CD4-positive, alpha-beta T cell treated with Interferon alpha-2 for 1 hour (primary cell): ENCODE measurements at regions not wholly inside any gene's neighbourhood (a gene's known extent, or its start where the extent isn't known, plus 50 kb on each side); places are given as distances from the start of the nearest gene placed in this dataset.
A peak's percentile ranks its signal among the peaks of the same experiment; 100 is the strongest.

Experiments used
- DNase-seq, 2 donors: peaks; one replicate each; pipeline ENCODE4 v3.0.0-alpha.2; 2020 to 2022

DNA sequence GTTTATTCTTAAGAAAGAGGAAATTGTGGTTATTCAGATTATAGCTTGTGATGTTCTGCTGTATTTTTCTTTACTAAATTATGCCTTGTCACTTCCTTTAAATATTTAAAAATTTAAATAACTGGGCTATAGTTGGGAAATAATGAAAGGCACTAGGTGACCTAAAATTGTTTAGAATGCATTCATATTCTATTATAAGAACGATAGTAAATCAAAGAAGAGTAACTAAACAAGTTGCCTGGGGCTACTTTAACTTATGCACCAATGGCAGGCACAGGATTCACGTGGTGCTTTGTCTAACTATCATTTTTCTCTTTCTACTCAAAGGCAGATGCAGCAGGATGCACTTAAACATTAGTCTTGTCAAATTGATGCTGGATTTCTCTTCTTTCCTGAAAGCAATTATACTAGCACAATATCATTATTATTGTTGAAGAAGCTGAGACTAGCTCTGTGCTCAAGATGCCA is 190.7 kb upstream of the PPFIA2 start:
- DNase-seq = no peak

DNA sequence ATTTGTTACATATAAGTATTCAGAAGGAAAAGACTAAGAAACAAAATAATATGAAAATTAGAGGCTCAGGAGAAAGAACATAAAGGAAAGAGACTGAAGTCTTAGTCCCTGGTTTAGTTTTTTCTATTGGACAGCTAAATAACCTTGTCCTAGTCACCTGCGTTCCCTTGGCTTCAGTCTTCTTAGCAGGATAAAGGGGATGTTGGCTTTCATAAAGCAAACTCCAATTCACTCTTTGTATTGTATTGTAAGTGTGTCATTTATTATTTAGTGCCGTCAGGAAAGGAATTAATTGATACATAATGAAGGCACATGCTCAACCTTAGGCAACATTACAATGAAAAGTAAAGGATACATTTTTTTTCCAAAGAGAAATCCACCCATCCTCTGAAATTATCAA is 190.3 kb upstream of the PPFIA2 start:
- DNase-seq = no peak

DNA sequence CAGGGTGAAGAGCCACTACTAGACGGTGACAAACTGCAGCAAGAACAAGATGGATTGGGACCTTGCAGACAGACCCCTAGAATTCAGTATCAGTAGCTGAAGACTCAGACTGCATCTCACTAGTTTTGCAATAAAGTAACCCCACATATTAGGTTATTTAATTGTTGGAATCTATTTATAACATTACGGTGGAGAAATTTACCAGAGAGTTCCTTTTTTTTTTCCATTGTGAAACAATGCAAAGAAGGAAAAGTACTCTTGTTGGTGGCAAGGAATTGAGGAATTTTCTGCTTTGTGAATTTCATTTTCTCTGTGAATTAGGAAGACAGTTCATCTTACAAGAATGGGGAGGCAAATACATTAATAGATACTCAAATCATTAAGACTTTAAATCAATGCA is 185.7 kb upstream of the PPFIA2 start:
- no peak for DNase-seq

DNA sequence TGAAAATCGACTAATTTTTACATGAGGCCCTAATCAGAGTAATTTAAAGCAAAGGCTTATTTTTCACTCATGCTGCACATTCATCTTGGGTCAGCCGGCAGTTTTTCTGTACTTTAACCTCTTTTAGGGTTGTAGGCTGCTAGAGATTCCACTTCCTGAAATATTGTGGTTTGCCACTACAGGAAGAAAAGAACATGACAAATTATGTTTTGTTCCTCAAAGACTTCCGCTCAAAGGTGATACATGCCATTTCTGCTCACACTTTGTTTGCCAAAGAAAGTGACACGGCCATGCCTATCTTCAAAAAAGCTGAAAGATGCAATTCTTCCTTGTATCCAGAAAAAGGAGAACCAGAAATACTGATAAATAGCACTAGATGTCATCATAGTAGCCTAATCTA is 183.4 kb upstream of the PPFIA2 start:
- peak; percentile 8 to 45 for DNase-seq

DNA sequence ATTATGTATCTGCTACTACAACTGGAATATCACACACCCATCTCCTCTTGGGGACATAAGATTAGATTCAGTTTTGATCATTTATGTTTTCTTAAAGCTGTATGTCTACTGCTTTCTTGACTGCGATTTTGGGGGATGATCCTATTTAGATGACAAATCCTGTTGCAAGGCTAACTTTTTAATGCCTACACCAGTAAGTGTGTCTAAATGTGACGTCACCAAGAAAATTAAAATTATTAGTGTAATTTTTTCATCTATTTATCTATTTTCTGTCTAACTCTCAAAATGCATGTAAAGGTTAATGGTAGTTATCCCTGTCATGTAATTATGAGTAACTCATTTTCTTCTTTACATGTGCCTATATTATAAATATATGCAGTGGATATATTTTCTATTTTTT is 170.9 kb upstream of the PPFIA2 start:
- no peak for DNase-seq

DNA sequence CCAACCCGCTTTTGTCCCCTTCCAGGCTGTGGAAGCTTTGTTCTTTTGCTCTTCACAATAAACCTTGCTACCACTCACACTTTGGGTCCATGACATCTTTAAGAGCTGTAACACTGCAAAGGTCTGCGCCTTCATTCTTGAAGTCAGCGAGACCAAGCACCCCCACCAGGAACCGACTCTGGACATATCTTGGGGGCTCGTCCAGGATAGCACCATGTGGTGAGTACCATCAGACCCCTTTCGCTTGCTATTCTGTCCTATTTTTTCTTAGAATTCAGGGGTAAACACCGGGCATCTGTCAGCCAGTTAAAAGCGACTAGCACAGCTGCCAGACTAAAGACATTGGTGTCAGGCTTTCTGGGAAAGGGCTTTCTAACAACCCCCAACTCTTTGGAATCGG is 137.6 kb upstream of the PPFIA2 start:
- DNase-seq = no peak

DNA sequence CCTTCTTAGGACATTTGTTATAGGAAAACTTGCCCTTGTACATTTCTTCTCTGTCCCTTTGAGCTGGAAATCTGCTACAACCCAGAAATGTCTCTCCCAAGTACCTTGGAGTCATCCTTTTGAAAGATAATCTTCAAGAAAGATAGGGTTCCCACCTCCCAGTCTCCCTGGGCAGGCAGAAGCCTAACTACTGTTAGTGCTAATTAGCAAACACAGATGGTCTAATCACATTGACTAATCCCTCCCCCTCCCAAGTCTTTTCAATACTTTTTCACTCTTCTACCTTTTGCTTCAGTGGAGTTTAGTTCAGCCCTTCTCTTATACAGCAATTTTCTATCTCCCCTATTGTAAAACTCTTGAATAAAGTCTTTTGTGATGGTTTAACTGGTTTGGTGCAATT is 129.8 kb upstream of the PPFIA2 start:
- no peak for DNase-seq

DNA sequence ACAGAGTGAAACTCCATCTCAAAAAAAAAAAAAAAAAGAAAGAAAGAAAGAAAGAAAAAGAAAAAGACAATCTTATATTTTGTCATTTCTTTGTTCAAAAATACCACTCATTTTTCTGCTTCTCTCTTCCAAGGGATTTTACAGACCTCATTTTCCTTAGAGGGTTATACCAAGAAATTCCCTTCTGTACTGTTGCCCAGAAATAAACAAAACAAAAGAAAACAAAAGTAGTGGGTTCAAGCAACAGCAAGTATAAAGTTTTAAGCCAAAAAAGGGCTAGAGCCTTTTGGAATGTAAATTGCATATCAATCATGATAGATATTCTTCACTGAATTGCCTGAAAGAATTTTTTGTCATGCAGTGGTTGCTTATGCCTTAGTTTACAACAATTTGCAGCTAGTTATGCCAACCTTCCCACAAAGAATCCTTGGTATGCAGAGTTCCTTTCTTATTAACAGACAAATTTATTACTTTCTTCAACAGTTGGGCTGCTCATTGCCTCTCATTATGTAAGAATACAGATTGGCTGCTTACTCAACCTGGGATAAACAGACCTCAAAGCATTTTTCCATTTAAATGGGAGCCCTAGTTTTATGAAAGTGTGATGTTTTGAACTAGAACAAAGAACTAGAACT is 129.1 kb upstream of the PPFIA2 start:
- no peak for DNase-seq

DNA sequence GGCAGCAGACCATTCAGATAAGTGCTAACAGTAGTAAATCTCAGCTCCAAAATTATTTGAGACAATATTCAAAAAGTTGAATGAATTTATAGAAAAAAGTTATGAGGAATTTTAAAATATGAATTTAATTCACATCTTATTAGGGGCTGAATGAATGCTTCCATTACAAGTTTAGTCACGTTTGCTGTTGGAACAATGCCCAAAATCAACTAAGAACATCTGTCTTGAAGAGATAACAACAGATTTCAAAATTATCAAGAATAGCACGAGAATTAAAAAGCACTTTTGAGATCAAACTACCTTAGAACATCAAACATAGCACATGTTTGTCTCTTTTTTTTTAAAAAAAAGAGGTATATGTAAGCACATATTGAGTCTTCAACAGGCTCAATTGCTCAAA is 115.4 kb upstream of the PPFIA2 start:
- no peak for DNase-seq

DNA sequence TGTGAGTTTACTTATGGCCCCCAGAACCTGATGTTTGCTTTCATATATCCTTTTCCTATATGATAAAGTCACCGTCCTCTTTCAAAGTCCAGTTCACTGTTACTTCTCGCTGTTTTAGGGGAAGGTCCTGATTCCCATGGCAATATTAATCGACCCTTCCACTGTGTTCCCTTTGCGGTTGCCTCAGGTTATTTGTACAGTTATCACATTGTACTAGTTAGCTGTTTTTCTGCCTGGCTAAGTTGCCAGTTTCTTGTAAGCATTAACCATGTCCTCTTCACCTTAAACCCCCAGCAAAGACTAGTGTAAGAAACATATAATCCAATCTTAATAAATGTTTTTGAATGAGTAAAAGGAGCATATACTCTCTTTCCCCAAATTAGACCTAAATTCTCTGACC is 115.0 kb upstream of the PPFIA2 start:
- DNase-seq = no peak

DNA sequence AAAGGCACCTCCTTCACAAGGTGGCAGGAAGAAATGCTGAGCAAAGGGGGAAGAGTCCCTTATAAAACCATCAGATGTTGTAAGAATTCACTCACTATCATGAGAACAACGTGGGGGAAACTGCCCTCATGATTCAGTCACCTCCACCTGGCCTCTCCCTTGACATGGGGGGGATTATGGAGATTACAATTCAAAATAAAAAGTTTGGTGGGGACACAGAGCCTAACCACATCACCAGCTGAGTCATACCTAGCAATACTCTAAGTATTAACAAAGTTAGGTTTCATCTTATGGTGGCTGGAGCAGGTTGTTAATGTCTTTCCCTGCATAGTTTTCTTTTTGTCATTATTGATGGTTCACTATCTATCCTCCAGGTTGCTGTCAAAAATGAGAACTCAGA is 113.2 kb upstream of the PPFIA2 start:
- no peak for DNase-seq

DNA sequence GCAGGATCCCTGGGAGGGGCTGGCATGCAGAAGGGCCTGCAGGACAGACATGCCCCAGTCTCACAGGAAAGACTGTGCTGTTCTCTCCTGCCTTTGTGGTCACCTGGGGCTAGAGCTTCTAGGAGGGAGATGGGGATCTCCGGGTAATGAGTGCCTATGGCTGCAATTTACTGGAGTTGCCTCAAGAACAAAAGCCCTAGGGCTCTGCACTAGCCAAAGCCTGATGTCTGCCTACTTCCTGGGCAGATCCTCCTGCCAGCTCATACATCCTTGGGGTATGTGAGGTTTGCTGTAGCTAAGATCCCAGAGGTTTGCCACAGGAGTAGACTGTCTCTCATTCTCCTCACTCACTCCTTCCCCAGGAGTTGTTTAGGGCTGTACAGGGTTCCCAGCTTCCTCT is 106.9 kb upstream of the PPFIA2 start:
- no peak for DNase-seq

DNA sequence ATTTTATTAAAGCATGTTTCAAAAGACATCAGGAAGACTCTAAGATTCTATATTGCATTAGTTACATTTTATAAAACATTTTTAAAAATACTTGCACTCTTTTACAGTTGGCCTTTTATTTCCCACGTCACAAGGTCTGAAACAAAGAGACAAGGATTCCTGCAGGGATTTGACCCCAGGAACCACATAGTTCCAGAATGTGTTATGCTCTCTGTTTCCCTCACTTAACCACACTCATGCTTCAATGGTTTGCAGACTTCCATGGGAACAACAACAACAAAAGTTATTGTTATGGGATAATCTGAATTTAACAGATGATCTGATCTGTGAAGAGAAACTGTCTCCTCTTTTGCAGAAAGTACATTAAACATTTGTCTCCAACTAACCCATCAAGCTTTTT is 104.3 kb upstream of the PPFIA2 start:
- DNase-seq = no peak

DNA sequence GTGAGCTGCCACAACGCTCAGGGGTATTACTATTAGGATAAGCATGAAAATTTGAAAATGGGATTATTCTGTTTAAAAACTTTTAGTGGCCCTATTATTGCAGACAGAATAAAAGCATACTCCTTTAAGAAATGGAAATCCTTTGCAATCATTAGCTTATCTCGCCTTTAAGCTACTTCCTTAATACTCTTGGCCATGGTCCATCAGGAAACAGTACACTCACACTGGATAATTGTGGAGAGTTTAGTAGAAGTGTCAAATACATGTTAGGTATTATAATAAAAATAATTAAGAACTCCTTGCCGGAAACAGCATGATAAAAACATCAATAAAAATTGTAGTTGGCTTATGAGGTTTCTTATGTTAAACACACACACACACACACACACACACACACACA is 100.4 kb upstream of the PPFIA2 start:
- no peak for DNase-seq

DNA sequence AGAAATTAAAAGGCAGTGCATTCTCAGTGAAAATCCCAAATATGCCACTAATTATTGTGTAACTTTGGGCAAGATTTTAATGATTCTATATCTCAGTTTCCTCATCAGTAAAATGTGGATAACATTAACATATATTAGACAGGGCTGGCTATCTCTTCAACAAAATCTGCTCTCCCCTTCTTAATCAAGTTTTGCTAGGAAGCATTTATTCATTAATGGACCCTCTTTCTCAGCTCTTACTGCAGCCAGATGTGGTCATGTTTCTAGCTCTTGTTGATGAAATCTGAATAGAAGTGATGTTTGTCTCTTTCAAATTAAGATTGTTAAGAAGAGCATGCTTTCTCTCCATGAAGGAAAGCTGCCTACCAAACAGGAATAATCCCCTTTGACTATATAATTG is 84.4 kb upstream of the PPFIA2 start:
- DNase-seq = no peak

DNA sequence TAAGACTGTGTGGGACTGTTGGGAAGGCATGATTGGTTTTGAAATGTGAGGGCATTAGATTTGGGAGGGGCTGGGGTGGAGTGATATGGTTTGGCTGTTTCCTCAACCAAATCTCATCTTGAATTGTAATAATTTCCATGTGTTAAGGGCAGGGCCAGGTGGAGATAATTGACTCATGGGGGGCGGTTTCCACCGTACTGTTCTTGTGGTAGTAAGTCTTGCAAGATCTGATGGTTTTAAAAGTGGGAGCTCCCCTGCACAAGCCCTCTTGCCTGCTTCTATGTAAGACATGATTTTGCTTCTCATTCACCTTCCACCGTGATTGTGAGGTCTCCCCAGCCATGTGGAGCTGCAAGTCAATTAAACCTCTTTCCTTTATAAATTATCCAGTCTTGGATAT is 76.6 kb upstream of the PPFIA2 start:
- DNase-seq = no peak

DNA sequence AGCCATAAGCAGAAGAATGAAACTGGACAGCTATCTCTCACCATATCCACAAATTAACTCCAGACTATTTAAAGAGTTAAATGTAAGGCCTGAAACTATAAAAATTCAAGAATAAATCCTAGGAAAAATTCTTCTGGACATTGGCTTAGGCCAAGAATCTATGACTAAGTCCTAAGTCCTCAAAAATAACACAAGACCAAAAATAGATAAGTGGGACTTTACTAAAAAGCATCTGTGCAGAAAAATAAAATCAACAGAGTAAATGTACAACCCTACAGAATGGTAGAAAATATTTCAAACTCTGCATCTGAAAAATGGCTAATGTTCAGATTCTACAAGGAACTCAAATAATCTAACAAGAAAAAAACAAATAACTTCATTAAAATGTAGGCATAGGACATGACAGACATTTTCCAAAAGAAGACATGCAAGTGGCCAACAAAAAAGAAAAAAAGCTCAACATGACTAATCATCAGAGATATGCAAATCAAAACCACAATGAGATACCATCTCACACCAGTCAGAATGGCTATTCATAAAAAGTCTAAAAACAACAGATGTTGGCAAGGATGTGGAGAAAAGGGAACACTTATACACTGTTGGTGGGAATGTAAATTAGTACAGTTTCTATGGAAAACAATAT is 61.0 kb upstream of the PPFIA2 start:
- DNase-seq = no peak

DNA sequence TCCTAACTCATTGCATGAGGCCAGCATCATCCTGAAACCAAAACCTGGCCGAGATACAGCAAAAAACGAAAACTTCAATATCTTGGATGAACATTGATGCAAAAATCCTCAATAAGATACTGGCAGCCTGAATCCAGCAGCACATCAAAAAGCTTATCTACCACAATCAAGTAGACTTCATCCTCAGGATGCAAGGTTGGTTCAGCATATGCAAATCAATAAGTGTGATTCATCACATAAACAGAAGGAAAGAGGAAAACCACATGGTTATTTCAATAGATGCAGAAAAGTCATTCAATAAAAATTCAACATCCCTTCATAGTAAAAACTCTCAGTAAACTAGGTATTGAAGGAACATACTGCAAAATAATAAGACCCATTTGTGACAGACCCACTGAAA is 56.5 kb upstream of the PPFIA2 start:
- no peak for DNase-seq

DNA sequence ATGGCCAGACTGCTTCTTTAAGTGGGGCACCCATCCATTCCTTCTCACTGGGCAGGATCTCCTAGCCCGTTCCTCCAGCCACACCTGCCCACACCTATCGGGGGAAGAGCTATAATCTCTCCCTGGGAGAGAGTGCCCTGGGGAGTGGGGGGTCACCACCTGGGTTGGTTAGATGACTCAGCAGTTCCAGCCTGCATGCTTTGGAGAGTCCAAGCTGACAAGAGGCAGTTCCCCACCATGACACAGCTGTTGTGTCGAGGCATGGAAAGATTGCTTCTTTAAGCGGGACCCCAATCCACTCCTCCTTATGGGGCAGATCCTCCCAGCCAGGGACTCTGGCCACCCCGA is 52.6 kb upstream of the PPFIA2 start:
- DNase-seq = no peak

DNA sequence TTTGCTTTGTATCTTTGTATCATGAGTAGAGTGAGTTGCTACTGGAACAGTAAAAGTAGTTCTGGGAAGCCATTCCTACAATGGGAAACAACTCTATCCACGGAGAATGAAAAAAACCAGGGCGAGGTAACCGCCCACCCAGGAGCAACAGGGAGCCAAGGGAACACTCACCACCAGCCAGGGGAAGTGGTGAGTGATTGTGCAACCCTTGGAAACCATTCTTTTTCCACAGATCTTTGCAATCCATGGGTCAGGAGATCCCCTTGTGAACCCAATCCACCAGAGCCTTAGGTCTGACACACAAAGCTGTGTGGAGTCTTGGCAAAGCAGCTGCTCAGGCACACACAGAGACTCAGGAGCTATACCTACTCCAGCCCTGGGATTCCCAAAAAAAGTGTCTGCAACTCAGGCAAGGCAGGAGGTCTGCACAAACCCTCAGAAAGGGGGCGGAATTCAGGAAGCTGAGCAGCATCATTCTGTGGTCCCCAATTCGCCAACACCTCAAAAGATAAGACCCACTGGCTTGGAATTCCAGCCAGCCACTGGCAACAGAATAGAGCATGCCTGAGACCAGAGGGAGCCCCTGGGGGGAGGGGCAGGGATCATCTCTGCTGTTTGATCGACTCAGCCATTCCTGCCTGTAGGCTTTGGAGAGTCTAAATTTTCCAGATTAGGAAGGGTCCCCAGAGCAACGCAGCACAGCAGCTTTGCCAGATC is 52.1 kb upstream of the PPFIA2 start:
- DNase-seq = no peak

DNA sequence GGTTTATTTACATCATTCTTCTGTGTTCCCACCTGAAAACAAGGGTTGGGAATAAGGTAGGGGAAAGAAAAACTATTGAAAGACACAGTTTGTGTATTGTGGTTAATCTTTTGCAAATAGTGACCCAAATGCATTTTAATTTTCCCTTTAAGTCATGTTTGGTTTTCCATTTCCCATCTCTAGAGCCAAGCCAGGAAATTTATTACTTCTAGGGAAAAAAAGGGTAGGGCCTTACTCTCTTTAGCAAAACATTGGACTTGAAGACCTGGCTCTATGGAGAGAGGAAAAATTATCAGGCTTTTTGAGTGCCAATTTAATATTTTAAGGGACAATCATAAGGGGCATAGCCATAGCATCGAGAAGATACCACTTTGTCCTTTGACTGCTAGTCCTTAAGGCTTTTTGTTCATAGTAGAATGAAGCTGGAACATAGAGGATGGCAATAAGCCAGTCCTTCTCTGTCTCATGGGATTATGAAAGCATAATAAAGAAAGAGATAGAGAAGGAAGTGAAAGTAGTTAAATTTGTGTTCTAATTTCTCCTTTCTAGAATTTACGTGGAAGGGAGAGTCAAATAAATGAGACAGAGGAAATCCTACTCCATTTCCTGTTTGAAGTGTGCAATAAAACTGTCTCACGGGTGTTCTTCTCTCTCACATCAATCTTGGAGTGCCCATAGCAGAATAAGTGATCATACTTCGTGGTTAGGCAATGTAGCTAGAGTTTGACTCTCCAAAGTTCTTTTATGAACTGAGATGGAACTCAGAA is 50.9 kb upstream of the PPFIA2 start:
- DNase-seq = no peak

DNA sequence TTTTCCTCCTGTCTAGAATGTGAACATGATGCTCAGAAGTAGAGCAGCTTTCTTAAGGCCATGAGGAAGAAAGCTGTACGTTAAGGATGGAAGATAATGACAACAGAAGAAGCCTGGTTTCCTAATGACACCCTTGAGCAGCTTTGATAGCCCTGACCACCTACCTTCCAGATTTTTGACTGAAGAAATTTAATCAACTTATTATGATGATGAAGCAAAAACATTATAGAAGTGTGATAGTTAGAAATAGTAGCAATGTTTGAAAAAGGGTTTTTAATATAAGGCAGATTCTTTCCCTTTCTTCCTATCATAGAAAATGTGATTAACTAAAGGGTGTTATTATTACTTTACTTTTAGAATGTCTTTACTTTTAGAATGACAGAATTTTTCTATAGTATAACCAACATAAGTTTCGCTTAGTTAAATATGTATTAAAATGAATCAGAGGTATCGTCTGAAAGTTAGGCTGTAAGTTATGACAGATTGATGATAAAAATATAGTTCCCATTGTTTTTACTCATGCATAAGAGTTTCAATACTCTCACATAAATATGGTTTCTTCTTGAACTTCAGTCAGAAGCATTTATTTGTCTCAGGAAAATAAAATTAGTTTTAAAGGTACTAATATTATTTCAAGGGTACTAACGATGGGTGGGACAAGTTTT is 50.1 kb upstream of the PPFIA2 start:
- no peak for DNase-seq
